WTC11 (cell line): ENCODE measurements at regions not wholly inside any gene's neighbourhood (a gene's known extent, or its start where the extent isn't known, plus 50 kb on each side); places are given as distances from the start of the nearest gene placed in this dataset.

Source experiments
- TF ChIP-seq, protein P1 (sequence below): fragments of 200-600 bp; IDR thresholded peaks from 2 replicates; pipeline ENCODE4 v1.8.0; 2022; ENCODE audit warnings: antibody characterized with exemption
- TF ChIP-seq, protein P2 (sequence below): sonication (generic); formaldehyde crosslinking; IDR thresholded peaks from 2 replicates; pipeline ENCODE4 v1.8.0; 2022; ENCODE audit warnings: mild to moderate bottlenecking, missing genetic modification reagents

DNA sequence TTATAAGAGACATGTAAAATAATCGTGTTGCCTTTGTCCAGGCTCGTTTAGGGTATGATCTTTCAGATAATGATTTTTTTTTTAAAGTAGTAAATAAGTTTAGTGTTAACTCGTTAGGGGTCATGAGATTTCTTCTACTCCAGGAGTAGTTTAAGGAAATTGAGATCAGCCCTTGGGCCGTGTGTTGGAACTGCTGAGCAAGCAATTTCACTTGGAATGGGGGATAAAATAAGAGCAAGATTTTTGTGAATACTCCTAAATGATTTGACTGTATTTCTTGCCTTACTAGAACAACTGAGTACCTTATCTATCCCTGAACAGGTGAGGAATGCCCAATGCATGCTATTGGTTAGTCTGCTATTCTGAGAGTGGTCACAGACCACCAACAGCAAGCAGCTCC is 102.2 kb upstream of the SERPINE2 start:
- TF ChIP-seq, protein P1, sequence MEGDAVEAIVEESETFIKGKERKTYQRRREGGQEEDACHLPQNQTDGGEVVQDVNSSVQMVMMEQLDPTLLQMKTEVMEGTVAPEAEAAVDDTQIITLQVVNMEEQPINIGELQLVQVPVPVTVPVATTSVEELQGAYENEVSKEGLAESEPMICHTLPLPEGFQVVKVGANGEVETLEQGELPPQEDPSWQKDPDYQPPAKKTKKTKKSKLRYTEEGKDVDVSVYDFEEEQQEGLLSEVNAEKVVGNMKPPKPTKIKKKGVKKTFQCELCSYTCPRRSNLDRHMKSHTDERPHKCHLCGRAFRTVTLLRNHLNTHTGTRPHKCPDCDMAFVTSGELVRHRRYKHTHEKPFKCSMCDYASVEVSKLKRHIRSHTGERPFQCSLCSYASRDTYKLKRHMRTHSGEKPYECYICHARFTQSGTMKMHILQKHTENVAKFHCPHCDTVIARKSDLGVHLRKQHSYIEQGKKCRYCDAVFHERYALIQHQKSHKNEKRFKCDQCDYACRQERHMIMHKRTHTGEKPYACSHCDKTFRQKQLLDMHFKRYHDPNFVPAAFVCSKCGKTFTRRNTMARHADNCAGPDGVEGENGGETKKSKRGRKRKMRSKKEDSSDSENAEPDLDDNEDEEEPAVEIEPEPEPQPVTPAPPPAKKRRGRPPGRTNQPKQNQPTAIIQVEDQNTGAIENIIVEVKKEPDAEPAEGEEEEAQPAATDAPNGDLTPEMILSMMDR = no peak
- TF ChIP-seq, protein P2, sequence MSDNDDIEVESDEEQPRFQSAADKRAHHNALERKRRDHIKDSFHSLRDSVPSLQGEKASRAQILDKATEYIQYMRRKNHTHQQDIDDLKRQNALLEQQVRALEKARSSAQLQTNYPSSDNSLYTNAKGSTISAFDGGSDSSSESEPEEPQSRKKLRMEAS = no peak
